Spleen (tissue), 11 donors: ENCODE measurements at regions not wholly inside any gene's neighbourhood (a gene's known extent, or its start where the extent isn't known, plus 50 kb on each side); places are given as distances from the start of the nearest gene placed in this dataset.
"Not testable (repeated sequence)": the region's sequence is repeated elsewhere in the genome, so short reads cannot be mapped to it uniquely, and the experiment has no call there.

Experiments
- DNase-seq: peaks from one replicate; pipeline ENCODE4 v3.0.0-alpha.2; 2020
- H3K27ac ChIP-seq, 8 donors: fragments of 200-600 bp; sonication (generic) in 7 of 8; 1 replicate in 4 of 8; 2 replicates in 4 of 8; pipeline versions ENCODE4 v1.5.0 to v1.8.0; 2016 to 2021; ENCODE audit warnings: inconsistent platforms in 4 of 8, mild to moderate bottlenecking in 4 of 8, moderate library complexity in 1 of 8
- H3K27me3 ChIP-seq, 7 donors: fragments of 200-600 bp; sonication (generic) in 6 of 7; replicated peaks in 1 of 7; 1 replicate in 4 of 7; 2 replicates in 3 of 7; pipeline versions ENCODE4 v1.5.0 to v1.8.0; 2016 to 2021; ENCODE audit warnings: inconsistent platforms in 3 of 7, mild to moderate bottlenecking in 1 of 7
- H3K36me3 ChIP-seq, 6 donors: fragments of 200-600 bp; sonication (generic) in 5 of 6; 1 replicate in 4 of 6; 2 replicates in 2 of 6; pipeline versions ENCODE4 v1.5.0 to v1.8.0; 2016 to 2021; ENCODE audit warnings: inconsistent platforms in 2 of 6
- H3K4me1 ChIP-seq, 6 donors: fragments of 200-600 bp; sonication (generic) in 5 of 6; 1 replicate in 3 of 6; 2 replicates in 3 of 6; pipeline versions ENCODE4 v1.5.0 to v1.8.0; 2016 to 2021; ENCODE audit warnings: inconsistent platforms in 3 of 6
- H3K4me3 ChIP-seq, 8 donors: fragments of 200-600 bp; sonication (generic) in 7 of 8; 1 replicate in 4 of 8; 2 replicates in 4 of 8; pipeline versions ENCODE4 v1.5.0 to v1.8.0; 2016 to 2021; ENCODE audit warnings: inconsistent platforms in 4 of 8, mild to moderate bottlenecking in 4 of 8, moderate library complexity in 2 of 8
- H3K9me3 ChIP-seq, 8 donors: fragments of 200-600 bp; sonication (generic) in 7 of 8; 1 replicate in 4 of 8; 2 replicates in 4 of 8; pipeline versions ENCODE4 v1.5.0 to v1.8.0; 2016 to 2021; ENCODE audit warnings: inconsistent platforms in 4 of 8
- POLR2A ChIP-seq, 3 donors: fragments of 450-650 bp; IDR thresholded peaks; one replicate each; pipeline ENCODE4 v1.5.1; 2017; ENCODE audit warnings: antibody characterized with exemption in 3 of 3, mild to moderate bottlenecking in 1 of 3
- POLR2AphosphoS5 ChIP-seq, 3 donors: sonication (generic); formaldehyde crosslinking; IDR thresholded peaks; one replicate each; pipeline ENCODE4 v1.5.1; 2017; ENCODE audit warnings: antibody characterized with exemption in 3 of 3
- WGBS, 5 donors: extraction: QIAGEN DNeasy Blood & Tissue Kit in 3 of 5; methylation state at CpG; one replicate each; pipeline versions ENCODE4 v1.1.5 to v1.1.7; 2013 to 2018; 5-methylcytosine and 5-hydroxymethylcytosine counted together
- intact Hi-C: fragments of 100-400 bp; cut with DNase I; formaldehyde crosslinking; loops from one replicate; pipeline ENCODE4 v1.15.0; 2023; ENCODE audit warnings: low total_unique reads
- TF ChIP-seq, protein P1 (sequence below), 11 experiments: fragments of 200-600 bp in 7 of 11; fragments of 450-650 bp in 4 of 11; sonication (generic) in 4 of 11; IDR thresholded peaks in 8 of 11; conservative IDR thresholded peaks in 3 of 11; 1 replicate in 7 of 11; 2 replicates in 4 of 11; pipeline versions ENCODE4 v1.4.0 to v1.8.0; 2016 to 2021; ENCODE audit warnings: antibody characterized with exemption in 11 of 11, inconsistent platforms in 4 of 11, mild to moderate bottlenecking in 1 of 11
- donor health status: healthy with polysubstance abuse.
- donor health status: DM: no; HTN: no; CAD: no; lungs with moderate emphysema.
- donor health status: DM: no; HTN: no; CAD: no.
- donor health status: Bipolar disorder and iron deficiency.
- donor health status: healthy.
- donor health status: DM: no; HTN: no; CAD: no.
- donor health status: DM: yes; HTN: yes; CAD: no.

GRCh38 chr3:27607370-27607769 is 114.8 kb downstream of the EOMES start:
- H3K36me3 ChIP-seq = no peaks in the 10 kb centered on the region
- intact Hi-C loops = no loop called here
- TF ChIP-seq POLR2A (IDR thresholded peaks at IDR 0.05) (no peak), POLR2AphosphoS5 (IDR thresholded peaks at IDR 0.05) (no peak)
- TF ChIP-seq, protein P1, sequence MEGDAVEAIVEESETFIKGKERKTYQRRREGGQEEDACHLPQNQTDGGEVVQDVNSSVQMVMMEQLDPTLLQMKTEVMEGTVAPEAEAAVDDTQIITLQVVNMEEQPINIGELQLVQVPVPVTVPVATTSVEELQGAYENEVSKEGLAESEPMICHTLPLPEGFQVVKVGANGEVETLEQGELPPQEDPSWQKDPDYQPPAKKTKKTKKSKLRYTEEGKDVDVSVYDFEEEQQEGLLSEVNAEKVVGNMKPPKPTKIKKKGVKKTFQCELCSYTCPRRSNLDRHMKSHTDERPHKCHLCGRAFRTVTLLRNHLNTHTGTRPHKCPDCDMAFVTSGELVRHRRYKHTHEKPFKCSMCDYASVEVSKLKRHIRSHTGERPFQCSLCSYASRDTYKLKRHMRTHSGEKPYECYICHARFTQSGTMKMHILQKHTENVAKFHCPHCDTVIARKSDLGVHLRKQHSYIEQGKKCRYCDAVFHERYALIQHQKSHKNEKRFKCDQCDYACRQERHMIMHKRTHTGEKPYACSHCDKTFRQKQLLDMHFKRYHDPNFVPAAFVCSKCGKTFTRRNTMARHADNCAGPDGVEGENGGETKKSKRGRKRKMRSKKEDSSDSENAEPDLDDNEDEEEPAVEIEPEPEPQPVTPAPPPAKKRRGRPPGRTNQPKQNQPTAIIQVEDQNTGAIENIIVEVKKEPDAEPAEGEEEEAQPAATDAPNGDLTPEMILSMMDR (IDR thresholded peaks at IDR 0.05 in 8 of 11, conservative IDR thresholded peaks at IDR 0.05 in 3 of 11) = no peak
- no peak for DNase-seq
- H3K4me1 ChIP-seq = peaks cover 0 to 12% (median 2%) of the 10 kb centered on the region in 6 donors
- WGBS, 5 donors = 60 to 71% (median 64%) methylated on average over 1 of the region's 1 CpG
- no peak overlapping the region for H3K4me3 ChIP-seq
- H3K9me3 ChIP-seq = no peaks in the 10 kb centered on the region
- H3K27ac ChIP-seq = no peak overlapping the region
- H3K27me3 ChIP-seq = no peaks in the 10 kb centered on the region

DNA sequence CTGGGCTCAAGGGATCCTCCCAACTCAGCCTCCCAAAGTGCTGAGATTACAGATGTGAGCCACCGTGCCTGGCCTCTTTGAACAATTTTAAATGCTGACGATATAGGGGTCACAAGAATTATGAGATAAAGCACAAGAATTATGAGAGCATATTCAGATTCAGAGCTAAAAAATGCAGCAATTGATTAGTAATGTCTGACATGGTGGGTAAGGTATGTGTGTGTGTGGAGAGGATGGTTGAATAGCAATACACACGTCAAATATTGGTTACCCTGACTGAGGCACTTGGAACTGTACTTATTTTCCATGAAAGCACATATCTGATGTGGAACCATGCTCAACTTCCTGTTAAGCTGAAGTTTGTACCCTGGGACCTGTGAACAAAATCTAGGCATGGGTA is 115.6 kb downstream of the EOMES start:
- Histone ChIP-seq H3K4me1 (peaks cover 0 to 12% (median 2%) of the 10 kb centered on the region in 6 donors), H3K27ac (no peak overlapping the region), H3K36me3 (no peaks in the 10 kb centered on the region), H3K27me3 (no peaks in the 10 kb centered on the region), H3K4me3 (no peak overlapping the region), H3K9me3 (peaks cover 0 to 7% (median under 1%) of the 10 kb centered on the region in 8 donors)
- no peak for DNase-seq
- 88 to 92% (median 91%) methylated on average over 3 of the region's 3 CpGs for whole genome bisulfite sequencing, 5 donors
- TF ChIP-seq, protein P1 (IDR thresholded peaks at IDR 0.05 in 8 of 11, conservative IDR thresholded peaks at IDR 0.05 in 3 of 11) = no peak
- TF ChIP-seq POLR2AphosphoS5 (IDR thresholded peaks at IDR 0.05) (no peak), POLR2A (IDR thresholded peaks at IDR 0.05) (no peak)
- intact Hi-C loops = no loop called here

- H3K27ac ChIP-seq, H3K27me3 ChIP-seq, DNase-seq, H3K4me1 ChIP-seq, H3K4me3 ChIP-seq, intact Hi-C loops, H3K36me3 ChIP-seq: not testable (repeated sequence)
- WGBS, 5 donors = 93 to 98% (median 97%) methylated on average over 3 of the region's 3 CpGs
- H3K9me3 ChIP-seq = peaks cover 0 to 21% (median 8%) of the 10 kb centered on the region in 8 donors
Observed at GRCh38 chr3:27601311-27601710, 117.1 kb upstream of the SLC4A7 start.

GRCh38 chr3:27599741-27600140 is 115.6 kb upstream of the SLC4A7 start:
- intact Hi-C loops = not testable (repeated sequence)
- 86 to 93% (median 92%) methylated on average over 7 of the region's 7 CpGs for WGBS, 5 donors

DNA sequence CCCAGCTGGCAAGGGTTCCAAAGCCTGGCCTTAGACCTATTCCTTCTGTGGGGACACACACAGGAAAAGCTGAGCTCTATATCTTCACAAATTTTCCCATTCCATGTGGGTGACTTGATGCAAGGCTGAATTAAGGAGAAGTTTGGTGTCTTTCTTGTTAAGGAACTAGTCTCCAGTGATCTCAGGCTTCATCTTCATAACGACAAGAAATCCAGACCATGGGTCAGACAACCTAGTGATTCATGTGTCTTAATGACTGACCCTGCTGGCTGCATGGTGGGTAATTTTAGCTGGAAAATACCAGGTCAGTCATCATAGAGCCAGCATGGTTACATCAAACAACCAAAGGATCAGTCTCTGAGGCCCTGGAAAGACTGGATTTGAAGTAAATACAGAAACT is 112.7 kb upstream of the SLC4A7 start:
- Histone ChIP-seq H3K4me1 (peaks cover 4 to 29% (median 16%) of the 10 kb centered on the region in 6 donors), H3K27ac (no peak overlapping the region), H3K36me3 (no peaks in the 10 kb centered on the region), H3K9me3 (peaks cover 0 to 18% (median 8%) of the 10 kb centered on the region in 8 donors), H3K27me3 (no peaks in the 10 kb centered on the region), H3K4me3 (no peak overlapping the region)
- intact Hi-C loops = no loop called here
- TF ChIP-seq POLR2A (IDR thresholded peaks at IDR 0.05) (no peak), POLR2AphosphoS5 (IDR thresholded peaks at IDR 0.05) (no peak)
- TF ChIP-seq, protein P1 (IDR thresholded peaks at IDR 0.05 in 8 of 11, conservative IDR thresholded peaks at IDR 0.05 in 3 of 11) = no peak
- no peak for DNase-seq
- 31 to 68% (median 58%) methylated on average over 1 of the region's 1 CpG for WGBS, 5 donors

More at GRCh38 chr3:27599741-27600140, 115.6 kb upstream of the SLC4A7 start:
- not testable (repeated sequence) for DNase-seq, H3K4me3 ChIP-seq, H3K27ac ChIP-seq, H3K27me3 ChIP-seq, H3K36me3 ChIP-seq
- Histone ChIP-seq H3K4me1 (peaks cover 0 to 14% (median 10%) of the 10 kb centered on the region in 6 donors), H3K9me3 (peaks cover 0 to 21% (median 8%) of the 10 kb centered on the region in 8 donors)
